ENCODE measurements at regions not wholly inside any gene's neighbourhood (a gene's known extent, or its start where the extent isn't known, plus 50 kb on each side); places are given as distances from the start of the nearest gene placed in this dataset.

GRCh38 chr2:120493231-120493630 is 147.3 kb downstream of the INHBB start:
- TF ChIP-seq, protein P1, sequence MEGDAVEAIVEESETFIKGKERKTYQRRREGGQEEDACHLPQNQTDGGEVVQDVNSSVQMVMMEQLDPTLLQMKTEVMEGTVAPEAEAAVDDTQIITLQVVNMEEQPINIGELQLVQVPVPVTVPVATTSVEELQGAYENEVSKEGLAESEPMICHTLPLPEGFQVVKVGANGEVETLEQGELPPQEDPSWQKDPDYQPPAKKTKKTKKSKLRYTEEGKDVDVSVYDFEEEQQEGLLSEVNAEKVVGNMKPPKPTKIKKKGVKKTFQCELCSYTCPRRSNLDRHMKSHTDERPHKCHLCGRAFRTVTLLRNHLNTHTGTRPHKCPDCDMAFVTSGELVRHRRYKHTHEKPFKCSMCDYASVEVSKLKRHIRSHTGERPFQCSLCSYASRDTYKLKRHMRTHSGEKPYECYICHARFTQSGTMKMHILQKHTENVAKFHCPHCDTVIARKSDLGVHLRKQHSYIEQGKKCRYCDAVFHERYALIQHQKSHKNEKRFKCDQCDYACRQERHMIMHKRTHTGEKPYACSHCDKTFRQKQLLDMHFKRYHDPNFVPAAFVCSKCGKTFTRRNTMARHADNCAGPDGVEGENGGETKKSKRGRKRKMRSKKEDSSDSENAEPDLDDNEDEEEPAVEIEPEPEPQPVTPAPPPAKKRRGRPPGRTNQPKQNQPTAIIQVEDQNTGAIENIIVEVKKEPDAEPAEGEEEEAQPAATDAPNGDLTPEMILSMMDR (IDR thresholded peaks at IDR 0.05) = no peak
- TF ChIP-seq POLR2A (IDR thresholded peaks at IDR 0.05) = no peak
